Fibroblast of upper back skin (primary cell): ENCODE measurements at regions not wholly inside any gene's neighbourhood (a gene's known extent, or its start where the extent isn't known, plus 50 kb on each side); places are given as distances from the start of the nearest gene placed in this dataset.
"Not testable (repeated sequence)": the region's sequence is repeated elsewhere in the genome, so short reads cannot be mapped to it uniquely, and the experiment has no call there.

ENCODE experiments used
- DNase-seq: peaks from one replicate; pipeline ENCODE4 v3.0.0-alpha.2; 2013

GRCh38 chr20:52049001-52049731 lies 142.4 kb downstream of the ZFP64 start:
- peak; percentile 40 for DNase-seq

- DNase-seq = peak; percentile 70
These were observed 143.5 kb downstream of the ZFP64 start for GRCh38 chr20:52047811-52048764.

- no peak for DNase-seq
These were observed 149.6 kb downstream of the ZFP64 start for GRCh38 chr20:52041966-52042365.

- DNase-seq = no peak
These were observed 151.8 kb downstream of the ZFP64 start for GRCh38 chr20:52039790-52040189.

GRCh38 chr20:52038632-52039031 lies 152.9 kb downstream of the ZFP64 start:
- DNase-seq = not testable (repeated sequence)

DNA sequence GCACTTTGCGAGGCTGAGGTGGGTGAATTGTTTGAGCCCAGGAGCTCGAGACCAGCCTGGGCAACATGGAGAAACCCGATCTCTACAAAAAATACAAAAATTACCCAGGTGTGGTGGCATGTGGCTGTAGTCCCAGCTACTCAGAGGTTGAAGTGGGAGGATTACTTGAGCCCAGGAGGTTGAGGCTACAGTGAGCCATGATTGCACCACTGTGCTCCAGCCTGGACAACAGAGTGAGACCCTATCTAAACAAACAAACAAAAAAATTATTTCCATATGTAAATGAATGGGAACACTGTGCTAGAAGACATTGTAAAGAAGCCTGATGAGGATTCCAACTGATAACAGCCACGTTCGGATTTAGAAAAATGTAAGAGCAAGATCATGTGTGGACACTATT lies 154.2 kb downstream of the ZFP64 start:
- no peak for DNase-seq

DNA sequence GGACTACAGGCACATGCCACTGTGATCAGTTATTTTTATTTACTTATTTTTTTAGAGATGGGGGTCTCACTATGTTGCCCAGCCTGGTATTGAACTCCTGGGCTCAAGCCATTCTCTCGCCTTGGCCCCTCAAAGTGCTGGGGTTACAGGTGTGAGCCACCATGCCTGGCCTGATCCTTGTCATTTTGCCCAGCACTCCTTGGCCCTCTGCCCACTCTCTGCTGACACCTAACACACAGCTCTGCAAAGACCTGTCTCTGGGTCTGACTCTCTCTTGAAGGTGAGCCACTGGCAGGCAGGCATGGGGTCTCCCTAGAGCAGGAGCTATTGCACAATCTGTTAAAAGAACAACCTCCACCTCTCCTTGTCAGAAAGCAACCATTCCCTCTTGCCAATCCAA lies 155.6 kb downstream of the ZFP64 start:
- no peak for DNase-seq

DNA sequence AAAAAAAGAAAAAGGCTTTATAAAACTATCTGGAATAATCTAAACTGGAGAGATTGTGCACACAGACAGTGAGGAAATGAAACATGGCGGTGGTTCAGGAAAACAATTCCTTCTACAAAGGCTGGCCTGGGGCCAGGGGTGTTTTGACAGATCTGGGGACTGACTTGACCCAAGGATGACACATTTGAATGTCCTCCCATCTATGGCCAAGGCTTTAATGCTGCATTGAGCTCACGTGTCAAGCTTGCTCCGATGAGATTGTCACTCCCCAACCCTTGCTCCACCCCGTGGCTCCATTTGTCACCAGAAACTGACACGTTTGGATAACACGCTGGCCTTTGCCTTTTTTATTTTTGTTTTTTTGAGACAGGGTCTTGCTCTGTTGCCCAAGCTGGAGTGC lies 156.1 kb downstream of the ZFP64 start:
- DNase-seq = no peak

GRCh38 chr20:52034581-52034980 lies 157.0 kb downstream of the ZFP64 start:
- DNase-seq = no peak

GRCh38 chr20:52033313-52033712 lies 158.3 kb downstream of the ZFP64 start:
- no peak for DNase-seq

GRCh38 chr20:52032304-52032683 lies 159.3 kb downstream of the ZFP64 start:
- not testable (repeated sequence) for DNase-seq

- DNase-seq = peak; percentile 93
These were observed 159.8 kb downstream of the ZFP64 start for GRCh38 chr20:52031563-52032303.

DNA sequence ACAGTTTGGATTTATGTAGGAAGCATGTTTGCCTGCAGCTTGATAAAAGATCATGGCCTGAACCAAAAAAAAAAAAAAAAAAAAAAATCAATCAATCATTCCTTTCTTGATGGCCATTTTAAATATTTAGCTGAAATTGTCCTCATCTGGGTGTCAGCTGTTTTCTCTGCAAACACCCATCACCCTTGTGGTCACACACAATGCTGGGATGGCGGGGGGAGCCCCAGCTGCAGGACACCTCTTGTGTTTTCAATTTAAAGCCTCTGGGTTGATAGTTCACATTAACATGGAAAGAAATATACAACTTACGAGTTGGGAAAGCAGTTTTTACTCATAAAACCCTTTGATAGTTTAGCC lies 160.4 kb downstream of the ZFP64 start:
- peak; percentile 65 for DNase-seq

DNA sequence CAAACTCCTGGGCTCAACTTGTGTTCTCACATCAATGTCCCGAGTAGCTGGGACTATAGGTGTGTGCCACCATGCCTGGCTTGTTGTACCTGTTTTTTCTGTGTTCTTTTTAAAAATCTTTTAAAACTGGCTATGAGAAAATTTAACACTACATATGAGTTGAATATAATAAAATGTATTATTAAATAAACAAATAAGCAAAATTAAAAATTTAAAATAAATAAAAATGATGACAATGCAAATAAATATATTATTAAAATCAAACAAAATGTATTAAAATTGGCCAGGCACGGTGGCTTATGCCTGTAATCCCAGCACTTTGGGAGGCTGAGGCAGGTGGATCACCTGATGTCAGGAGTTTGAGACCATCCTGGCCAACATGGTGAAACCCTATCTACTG lies 162.4 kb downstream of the ZFP64 start:
- not testable (repeated sequence) for DNase-seq

DNA sequence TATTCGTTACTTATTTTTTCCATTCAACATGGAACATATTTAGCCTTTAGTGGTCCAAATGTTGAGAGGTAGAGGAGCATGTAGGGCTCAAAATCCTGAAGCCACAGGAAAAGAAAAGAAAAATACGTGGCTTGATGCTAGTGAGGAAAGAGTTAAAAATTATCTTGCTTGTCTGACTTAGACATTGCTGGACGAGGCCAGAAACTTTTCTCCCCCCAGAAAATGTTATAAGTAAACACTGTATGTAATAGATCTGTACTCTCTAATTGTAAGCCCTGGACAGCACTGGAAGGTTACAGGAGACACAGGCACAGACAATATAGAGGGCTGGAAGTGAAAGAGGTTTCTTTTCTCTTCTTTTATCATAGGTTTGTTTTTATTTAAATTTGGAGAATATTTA lies 165.6 kb downstream of the ZFP64 start:
- no peak for DNase-seq

- DNase-seq = no peak
These were observed 172.3 kb downstream of the ZFP64 start for GRCh38 chr20:52019313-52019712.

GRCh38 chr20:52017669-52018317 lies 173.8 kb downstream of the ZFP64 start:
- DNase-seq = no peak

DNA sequence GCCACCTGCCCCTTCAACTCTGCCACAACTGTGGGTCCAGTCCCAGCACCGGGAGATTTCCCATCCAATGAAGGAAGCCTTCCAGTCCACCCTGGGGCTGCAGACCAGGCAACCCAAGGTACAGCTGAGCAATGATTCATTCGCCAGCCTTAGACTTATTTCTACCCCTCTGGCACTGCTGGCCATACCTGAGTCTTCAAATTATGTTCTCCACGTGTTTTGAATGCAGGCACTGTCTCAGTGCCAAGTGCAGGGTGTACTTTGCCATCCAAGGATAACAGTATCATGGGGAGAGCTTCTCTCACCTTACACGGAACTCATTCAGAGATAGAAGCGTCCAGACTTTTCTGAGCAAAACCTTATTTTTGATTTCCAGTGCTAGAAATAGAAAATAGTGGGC lies 175.6 kb downstream of the ZFP64 start:
- no peak for DNase-seq

GRCh38 chr20:52015155-52015554 lies 176.4 kb downstream of the ZFP64 start:
- DNase-seq = no peak

GRCh38 chr20:52012079-52012478 lies 179.5 kb downstream of the ZFP64 start:
- peak; percentile 28 for DNase-seq

GRCh38 chr20:52011093-52011492 lies 180.5 kb downstream of the ZFP64 start:
- no peak for DNase-seq

DNA sequence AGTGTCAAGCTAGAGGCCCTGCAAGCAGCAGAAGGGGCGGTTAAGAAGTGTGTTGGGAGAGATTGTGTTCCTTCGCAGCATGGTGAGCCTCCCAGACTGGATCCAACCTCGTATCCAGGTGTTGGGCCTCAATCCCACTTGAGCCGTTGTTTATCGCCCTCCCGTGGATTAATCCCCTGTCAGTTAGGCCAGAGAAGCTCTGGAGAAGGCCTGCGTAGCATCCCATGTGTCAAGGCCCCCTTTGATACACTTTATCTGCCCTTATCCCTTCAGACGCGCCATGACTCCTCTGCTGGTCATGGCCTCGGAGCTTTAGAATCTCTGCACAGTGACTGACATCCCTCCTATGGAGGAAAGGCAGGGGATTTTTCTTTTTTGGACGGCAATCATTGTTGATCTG lies 181.0 kb downstream of the ZFP64 start:
- no peak for DNase-seq

- no peak for DNase-seq
These were observed 182.7 kb downstream of the ZFP64 start for GRCh38 chr20:52008874-52009273.
